ENCODE measurements at regions not wholly inside any gene's neighbourhood (a gene's known extent, or its start where the extent isn't known, plus 50 kb on each side); places are given as distances from the start of the nearest gene placed in this dataset.

- Histone ChIP-seq H3K9ac (ENCODE audit: low read depth, low read length, poor library complexity, severe bottlenecking) (no peak overlapping the region), H3F3A (ENCODE audit: low read depth) (no peaks in the 10 kb centered on the region), H3K4me1 (ENCODE audit: insufficient read depth, low read length, poor library complexity, severe bottlenecking) (peaks cover 33% of the 10 kb centered on the region), H3K79me2 (ENCODE audit: insufficient read depth, low read length) (no peaks in the 10 kb centered on the region), H3K9me3 (ENCODE audit: insufficient read depth, low read depth, low read length) (no peaks in the 10 kb centered on the region), H3K9me2 (replicated peaks; ENCODE audit: low read depth, low read length) (no peaks in the 10 kb centered on the region), H3K36me3 (ENCODE audit: insufficient read depth, low read length) (no peaks in the 10 kb centered on the region), H2AFZ (ENCODE audit: low read length) (no peak overlapping the region), H4K20me1 (ENCODE audit: insufficient read depth, low read length, poor library complexity, severe bottlenecking) (no peaks in the 10 kb centered on the region), H3K4me3 (ENCODE audit: low read length, poor library complexity, severe bottlenecking) (no peak overlapping the region), H3K27me3 (ENCODE audit: insufficient read depth, low read length, poor library complexity, severe bottlenecking) (no peaks in the 10 kb centered on the region), H3K4me2 (ENCODE audit: low read depth, low read length, poor library complexity, severe bottlenecking) (no peak overlapping the region)
- TF ChIP-seq EZH2phosphoT487 (IDR thresholded peaks at IDR 0.05; ENCODE audit: borderline replicate concordance): no peak
- no peak for TF ChIP-seq CTCF (conservative IDR thresholded peaks at IDR 0.05; ENCODE audit: low read length)
Measured at GRCh38 chr5:82356021-82356420, 77.9 kb upstream of the RPS23 start.

- no peaks in the 10 kb centered on the region for H3F3A ChIP-seq (ENCODE audit: low read depth)
- H4K20me1 ChIP-seq (ENCODE audit: insufficient read depth, low read length, poor library complexity, severe bottlenecking): no peaks in the 10 kb centered on the region
- no peak overlapping the region for H3K9ac ChIP-seq (ENCODE audit: low read depth, low read length, poor library complexity, severe bottlenecking)
- H3K27me3 ChIP-seq (ENCODE audit: insufficient read depth, low read length, poor library complexity, severe bottlenecking): no peaks in the 10 kb centered on the region
- H3K9me3 ChIP-seq (ENCODE audit: insufficient read depth, low read depth, low read length): no peaks in the 10 kb centered on the region
- TF ChIP-seq EZH2phosphoT487 (IDR thresholded peaks at IDR 0.05; ENCODE audit: borderline replicate concordance): no peak
- TF ChIP-seq CTCF (conservative IDR thresholded peaks at IDR 0.05; ENCODE audit: low read length): no peak
- H3K4me2 ChIP-seq (ENCODE audit: low read depth, low read length, poor library complexity, severe bottlenecking): no peak overlapping the region
- H3K79me2 ChIP-seq (ENCODE audit: insufficient read depth, low read length): no peaks in the 10 kb centered on the region
- H3K4me3 ChIP-seq (ENCODE audit: low read length, poor library complexity, severe bottlenecking): no peak overlapping the region
- H3K9me2 ChIP-seq (replicated peaks; ENCODE audit: low read depth, low read length): no peaks in the 10 kb centered on the region
- no peaks in the 10 kb centered on the region for H3K36me3 ChIP-seq (ENCODE audit: insufficient read depth, low read length)
- H2AFZ ChIP-seq (ENCODE audit: low read length): no peak overlapping the region
- peaks cover 28% of the 10 kb centered on the region for H3K4me1 ChIP-seq (ENCODE audit: insufficient read depth, low read length, poor library complexity, severe bottlenecking)
Measured at GRCh38 chr5:82355496-82355895, 77.3 kb upstream of the RPS23 start.

GRCh38 chr5:82355053-82355452 is 76.9 kb upstream of the RPS23 start:
- Histone ChIP-seq H2AFZ (ENCODE audit: low read length) (no peak overlapping the region), H3K4me2 (ENCODE audit: low read depth, low read length, poor library complexity, severe bottlenecking) (no peak overlapping the region), H3K9ac (ENCODE audit: low read depth, low read length, poor library complexity, severe bottlenecking) (no peak overlapping the region)

More at GRCh38 chr5:82355053-82355452, 76.9 kb upstream of the RPS23 start:
- no peak overlapping the region for H3K4me3 ChIP-seq (ENCODE audit: low read length, poor library complexity, severe bottlenecking)
- no peaks in the 10 kb centered on the region for H3K79me2 ChIP-seq (ENCODE audit: insufficient read depth, low read length)
- H3K9me3 ChIP-seq (ENCODE audit: insufficient read depth, low read depth, low read length): no peaks in the 10 kb centered on the region
- no peaks in the 10 kb centered on the region for H4K20me1 ChIP-seq (ENCODE audit: insufficient read depth, low read length, poor library complexity, severe bottlenecking)
- H3K9me2 ChIP-seq (replicated peaks; ENCODE audit: low read depth, low read length): no peaks in the 10 kb centered on the region
- peaks cover 26% of the 10 kb centered on the region for H3K4me1 ChIP-seq (ENCODE audit: insufficient read depth, low read length, poor library complexity, severe bottlenecking)
- no peaks in the 10 kb centered on the region for H3K27me3 ChIP-seq (ENCODE audit: insufficient read depth, low read length, poor library complexity, severe bottlenecking)
- H3F3A ChIP-seq (ENCODE audit: low read depth): no peaks in the 10 kb centered on the region
- H3K36me3 ChIP-seq (ENCODE audit: insufficient read depth, low read length): no peaks in the 10 kb centered on the region
- TF ChIP-seq CTCF (conservative IDR thresholded peaks at IDR 0.05; ENCODE audit: low read length) (no peak), EZH2phosphoT487 (IDR thresholded peaks at IDR 0.05; ENCODE audit: borderline replicate concordance) (no peak)

Measured in Loucy (cell line).